Thyroid gland (tissue), 4 donors: ENCODE measurements at regions not wholly inside any gene's neighbourhood (a gene's known extent, or its start where the extent isn't known, plus 50 kb on each side); places are given as distances from the start of the nearest gene placed in this dataset.

Experiments
- CTCF ChIP-seq, 6 experiments: fragments of 200-600 bp in 3 of 6; fragments of 450-650 bp in 3 of 6; sonication (generic) in 3 of 6; IDR thresholded peaks; one replicate each; pipeline ENCODE4 v1.5.1; 2016 to 2019; ENCODE audit warnings: antibody characterized with exemption in 6 of 6, mild to moderate bottlenecking in 2 of 6, inconsistent platforms in 1 of 6, moderate library complexity in 1 of 6
- POLR2A ChIP-seq, 2 donors: fragments of 450-650 bp; IDR thresholded peaks; one replicate each; pipeline ENCODE4 v1.6.1; 2017; ENCODE audit warnings: antibody characterized with exemption in 2 of 2, mild to moderate bottlenecking in 2 of 2, moderate library complexity in 1 of 2

GRCh38 chr4:23720556-23720955 is 169.3 kb downstream of the PPARGC1A start:
- no peak for TF ChIP-seq CTCF (IDR thresholded peaks at IDR 0.05)
- TF ChIP-seq POLR2A (IDR thresholded peaks at IDR 0.05), result no peak
